Mesothelial cell of epicardium (in vitro differentiated cells): ENCODE measurements at regions not wholly inside any gene's neighbourhood (a gene's known extent, or its start where the extent isn't known, plus 50 kb on each side); places are given as distances from the start of the nearest gene placed in this dataset.

Experiments
- DNase-seq, 2 experiments: peaks; one replicate each; pipeline ENCODE4 v3.0.0; 2021; ENCODE audit warnings: low spot score in 2 of 2; ENCODE audit not compliant: unreplicated experiment in 2 of 2
- H3K27ac Mint-ChIP-seq: 2 replicates; pipeline ENCODE4 v1.8.0; 2021; ENCODE audit warnings: mixed read lengths
- H3K27me3 Mint-ChIP-seq: 2 replicates; pipeline ENCODE4 v1.8.0; 2021; ENCODE audit warnings: low read depth, mixed read lengths
- H3K36me3 Mint-ChIP-seq: 2 replicates; pipeline ENCODE4 v1.8.0; 2021; ENCODE audit warnings: mixed read lengths
- H3K4me1 Mint-ChIP-seq: 2 replicates; pipeline ENCODE4 v1.8.0; 2021; ENCODE audit warnings: mixed read lengths
- H3K4me3 Mint-ChIP-seq: 2 replicates; pipeline ENCODE4 v1.8.0; 2021; ENCODE audit warnings: mild to moderate bottlenecking, moderate library complexity, mixed read lengths
- H3K9me3 Mint-ChIP-seq: 2 replicates; pipeline ENCODE4 v1.8.0; 2021; ENCODE audit warnings: mixed read lengths
- TF ChIP-seq, protein P1 (sequence below): fragments of 200-600 bp; sonication (generic); IDR thresholded peaks from one replicate; pipeline ENCODE4 v1.5.0; 2021; ENCODE audit warnings: antibody characterized with exemption; ENCODE audit not compliant: unreplicated experiment

- DNase-seq = no peak
- Mint-ChIP-seq H3K4me3 (no peak overlapping the region), H3K9me3 (peaks cover 22% of the 10 kb centered on the region), H3K27ac (peak overlapping the region; percentile 57), H3K36me3 (peaks cover 10% of the 10 kb centered on the region), H3K27me3 (no peaks in the 10 kb centered on the region), H3K4me1 (peaks cover 6% of the 10 kb centered on the region)
- TF ChIP-seq, protein P1, sequence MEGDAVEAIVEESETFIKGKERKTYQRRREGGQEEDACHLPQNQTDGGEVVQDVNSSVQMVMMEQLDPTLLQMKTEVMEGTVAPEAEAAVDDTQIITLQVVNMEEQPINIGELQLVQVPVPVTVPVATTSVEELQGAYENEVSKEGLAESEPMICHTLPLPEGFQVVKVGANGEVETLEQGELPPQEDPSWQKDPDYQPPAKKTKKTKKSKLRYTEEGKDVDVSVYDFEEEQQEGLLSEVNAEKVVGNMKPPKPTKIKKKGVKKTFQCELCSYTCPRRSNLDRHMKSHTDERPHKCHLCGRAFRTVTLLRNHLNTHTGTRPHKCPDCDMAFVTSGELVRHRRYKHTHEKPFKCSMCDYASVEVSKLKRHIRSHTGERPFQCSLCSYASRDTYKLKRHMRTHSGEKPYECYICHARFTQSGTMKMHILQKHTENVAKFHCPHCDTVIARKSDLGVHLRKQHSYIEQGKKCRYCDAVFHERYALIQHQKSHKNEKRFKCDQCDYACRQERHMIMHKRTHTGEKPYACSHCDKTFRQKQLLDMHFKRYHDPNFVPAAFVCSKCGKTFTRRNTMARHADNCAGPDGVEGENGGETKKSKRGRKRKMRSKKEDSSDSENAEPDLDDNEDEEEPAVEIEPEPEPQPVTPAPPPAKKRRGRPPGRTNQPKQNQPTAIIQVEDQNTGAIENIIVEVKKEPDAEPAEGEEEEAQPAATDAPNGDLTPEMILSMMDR = no peak
These were observed 2009.5 kb upstream of the PCDH20 start for GRCh38 chr13:63425131-63425530.

DNA sequence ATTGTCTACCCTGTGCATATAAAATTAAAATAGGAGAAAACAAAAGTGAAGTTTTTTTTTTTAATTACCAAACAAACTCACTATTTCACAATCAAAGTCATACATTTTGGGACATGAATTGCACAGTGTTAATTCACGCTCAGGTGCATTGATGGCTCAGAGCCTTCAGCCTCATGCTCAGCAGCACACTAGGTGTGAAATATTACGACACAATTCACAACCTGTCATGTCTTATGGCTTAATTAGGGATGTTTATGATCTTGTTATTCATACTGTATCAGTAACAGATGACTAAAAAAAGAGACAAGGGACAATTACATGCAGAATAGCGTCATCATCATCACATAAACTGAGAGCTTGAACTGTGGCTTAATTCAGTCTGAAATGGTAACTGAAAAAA, 2005.5 kb upstream of the PCDH20 start:
- Mint-ChIP-seq H3K4me3 (no peak overlapping the region), H3K27ac (no peak overlapping the region), H3K4me1 (peaks cover 6% of the 10 kb centered on the region), H3K36me3 (peaks cover 5% of the 10 kb centered on the region), H3K9me3 (peaks cover 17% of the 10 kb centered on the region), H3K27me3 (no peaks in the 10 kb centered on the region)
- no peak for DNase-seq
- TF ChIP-seq, protein P1 = no peak

GRCh38 chr13:63420685-63421084, 2005.0 kb upstream of the PCDH20 start:
- H3K36me3 Mint-ChIP-seq = peaks cover 5% of the 10 kb centered on the region
- no peaks in the 10 kb centered on the region for H3K27me3 Mint-ChIP-seq
- no peak for DNase-seq
- no peak overlapping the region for H3K27ac Mint-ChIP-seq
- TF ChIP-seq, protein P1 = no peak
- H3K4me3 Mint-ChIP-seq = no peak overlapping the region
- H3K4me1 Mint-ChIP-seq = peaks cover 6% of the 10 kb centered on the region
- peaks cover 17% of the 10 kb centered on the region for H3K9me3 Mint-ChIP-seq

- Mint-ChIP-seq H3K36me3 (no peaks in the 10 kb centered on the region), H3K27me3 (no peaks in the 10 kb centered on the region), H3K9me3 (peaks cover 16% of the 10 kb centered on the region), H3K4me1 (peaks cover 9% of the 10 kb centered on the region), H3K4me3 (no peak overlapping the region), H3K27ac (no peak overlapping the region)
- DNase-seq = no peak
- TF ChIP-seq, protein P1 = no peak
These were observed 1998.6 kb upstream of the PCDH20 start for GRCh38 chr13:63414247-63414646.

GRCh38 chr13:63409791-63410351, 1994.2 kb upstream of the PCDH20 start:
- no peak for DNase-seq
- H3K9me3 Mint-ChIP-seq = peaks cover 8% of the 10 kb centered on the region
- no peak overlapping the region for H3K4me3 Mint-ChIP-seq
- H3K4me1 Mint-ChIP-seq = peaks cover 33% of the 10 kb centered on the region
- peaks cover 3% of the 10 kb centered on the region for H3K36me3 Mint-ChIP-seq
- H3K27me3 Mint-ChIP-seq = no peaks in the 10 kb centered on the region
- TF ChIP-seq, protein P1 = no peak
- no peak overlapping the region for H3K27ac Mint-ChIP-seq
